Kidney epithelial cell (primary cell): ENCODE measurements at regions not wholly inside any gene's neighbourhood (a gene's known extent, or its start where the extent isn't known, plus 50 kb on each side); places are given as distances from the start of the nearest gene placed in this dataset.
A peak's percentile ranks its signal among the peaks of the same experiment; 100 is the strongest.

Experiments
- DNase-seq: peaks from one replicate; pipeline ENCODE4 v3.0.0-alpha.2; 2010; ENCODE audit warnings: low read depth
- H3K27me3 ChIP-seq: 2 replicates; pipeline ENCODE4 v1.6.0; 2011; ENCODE audit warnings: low read length; ENCODE audit not compliant: control insufficient read depth, insufficient read depth
- H3K36me3 ChIP-seq: 2 replicates; pipeline ENCODE4 v1.5.1; 2011; ENCODE audit warnings: low read length; ENCODE audit not compliant: control insufficient read depth, insufficient read depth
- H3K4me3 ChIP-seq: 2 replicates; pipeline ENCODE4 v1.5.1; 2011; ENCODE audit warnings: low read depth, mild to moderate bottlenecking, control low read depth, low read length
- TF ChIP-seq, protein P1 (sequence below): IDR thresholded peaks from 2 replicates; pipeline ENCODE4 v1.5.1; 2011; ENCODE audit warnings: mild to moderate bottlenecking, moderate library complexity, low read length, control low read depth, inconsistent platforms; ENCODE audit not compliant: insufficient read depth, poor library complexity, severe bottlenecking

DNA sequence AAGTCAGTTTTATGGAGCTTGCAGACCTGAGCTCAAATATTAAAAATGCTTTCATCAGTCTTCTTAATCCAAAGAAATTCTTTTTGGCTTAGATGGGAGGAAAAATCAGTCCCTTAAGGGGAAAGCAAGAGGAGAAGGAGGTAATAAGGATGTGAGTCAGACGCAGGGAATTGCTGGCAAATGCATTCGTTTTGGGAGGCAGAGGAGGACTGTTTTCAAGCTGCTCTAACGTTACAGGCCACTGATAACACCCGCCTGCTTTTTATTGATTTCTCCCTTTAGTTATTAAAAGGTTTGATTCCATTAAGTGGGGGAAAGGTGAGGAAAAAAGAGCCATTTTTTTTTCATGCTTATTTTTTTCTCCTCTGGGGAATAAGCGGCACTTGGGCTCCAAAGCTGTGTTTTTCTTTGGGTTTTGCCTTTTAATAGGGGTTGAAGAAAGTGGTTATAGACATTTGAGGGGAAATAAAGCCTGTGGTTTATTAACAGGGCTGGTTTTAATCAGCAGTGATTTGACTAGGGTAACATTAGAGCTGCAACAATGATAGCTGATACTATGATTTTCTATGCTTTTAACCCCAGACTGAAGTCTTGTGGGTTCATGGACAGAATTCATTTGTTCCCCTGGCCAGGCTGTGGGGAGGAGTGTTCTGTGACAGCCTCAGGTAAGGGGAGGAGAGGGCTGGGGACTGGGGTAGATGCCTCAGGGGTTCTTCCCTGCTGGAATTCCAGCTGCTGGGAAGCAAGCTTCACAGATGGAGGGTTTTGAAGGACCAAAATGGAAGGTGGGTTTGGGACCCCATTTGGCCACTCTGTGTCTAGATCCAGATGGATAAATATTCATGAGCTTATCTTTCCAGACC is 225.2 kb downstream of the GAS1 start:
- Histone ChIP-seq H3K36me3 (no peaks in the 10 kb centered on the region), H3K4me3 (no peak overlapping the region), H3K27me3 (no peaks in the 10 kb centered on the region)
- peak; percentile 47 for DNase-seq
- TF ChIP-seq, protein P1, sequence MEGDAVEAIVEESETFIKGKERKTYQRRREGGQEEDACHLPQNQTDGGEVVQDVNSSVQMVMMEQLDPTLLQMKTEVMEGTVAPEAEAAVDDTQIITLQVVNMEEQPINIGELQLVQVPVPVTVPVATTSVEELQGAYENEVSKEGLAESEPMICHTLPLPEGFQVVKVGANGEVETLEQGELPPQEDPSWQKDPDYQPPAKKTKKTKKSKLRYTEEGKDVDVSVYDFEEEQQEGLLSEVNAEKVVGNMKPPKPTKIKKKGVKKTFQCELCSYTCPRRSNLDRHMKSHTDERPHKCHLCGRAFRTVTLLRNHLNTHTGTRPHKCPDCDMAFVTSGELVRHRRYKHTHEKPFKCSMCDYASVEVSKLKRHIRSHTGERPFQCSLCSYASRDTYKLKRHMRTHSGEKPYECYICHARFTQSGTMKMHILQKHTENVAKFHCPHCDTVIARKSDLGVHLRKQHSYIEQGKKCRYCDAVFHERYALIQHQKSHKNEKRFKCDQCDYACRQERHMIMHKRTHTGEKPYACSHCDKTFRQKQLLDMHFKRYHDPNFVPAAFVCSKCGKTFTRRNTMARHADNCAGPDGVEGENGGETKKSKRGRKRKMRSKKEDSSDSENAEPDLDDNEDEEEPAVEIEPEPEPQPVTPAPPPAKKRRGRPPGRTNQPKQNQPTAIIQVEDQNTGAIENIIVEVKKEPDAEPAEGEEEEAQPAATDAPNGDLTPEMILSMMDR: no peak

DNA sequence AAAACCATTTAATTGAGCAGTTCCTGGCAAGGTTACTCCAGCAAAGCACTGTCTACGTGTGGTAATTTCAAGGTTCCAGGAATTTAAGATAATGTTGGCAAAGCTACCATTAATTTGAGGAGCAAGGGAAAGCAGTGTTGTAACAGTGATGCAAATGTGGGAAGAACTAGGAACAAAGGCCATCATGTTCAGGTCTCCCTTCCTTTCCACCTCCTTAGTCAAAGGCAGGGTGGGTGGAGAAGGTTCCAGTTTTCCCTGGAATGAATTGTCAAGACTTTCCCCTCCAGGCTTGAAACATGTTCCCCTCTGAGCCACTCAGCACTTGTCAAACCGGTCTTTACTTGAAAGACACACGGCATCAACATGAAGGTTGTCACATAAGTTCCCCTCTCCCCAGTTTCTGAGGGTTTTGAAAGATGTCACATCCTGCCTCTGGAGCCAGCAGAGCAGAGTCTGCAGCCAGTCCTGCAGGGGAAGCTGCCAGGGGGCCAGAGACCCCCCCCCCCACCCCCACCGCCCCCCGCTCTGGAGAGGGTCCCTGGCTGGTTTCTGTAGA is 226.0 kb downstream of the GAS1 start:
- H3K27me3 ChIP-seq: no peaks in the 10 kb centered on the region
- no peak overlapping the region for H3K4me3 ChIP-seq
- no peak for DNase-seq
- no peaks in the 10 kb centered on the region for H3K36me3 ChIP-seq
- TF ChIP-seq, protein P1: no peak

DNA sequence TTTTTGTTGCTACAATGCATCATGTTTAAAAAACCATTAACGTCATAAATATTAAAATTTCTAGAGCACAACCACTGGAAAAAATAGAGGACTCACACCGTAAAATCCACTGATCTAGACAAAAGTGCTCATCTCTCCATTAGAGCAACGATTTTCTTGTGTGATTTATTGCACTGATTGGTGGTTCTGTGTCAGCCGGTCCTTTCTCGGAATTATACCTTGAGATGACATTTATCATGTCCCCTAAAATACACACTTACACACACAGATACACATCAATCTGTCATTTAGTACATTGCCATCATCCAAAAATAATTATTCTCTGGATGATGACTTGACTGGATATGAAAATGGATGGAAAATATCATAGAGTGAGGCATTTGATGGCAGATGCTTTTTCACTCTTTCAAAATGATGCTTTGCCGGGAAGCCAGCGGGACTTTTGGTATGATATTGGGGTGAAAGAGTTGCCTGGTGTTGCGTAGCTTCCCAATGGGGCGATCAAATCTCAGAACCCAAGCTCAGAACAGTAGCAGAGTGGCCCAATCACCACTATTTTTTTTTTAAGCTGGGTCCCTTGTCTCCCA is 226.6 kb downstream of the GAS1 start:
- Histone ChIP-seq H3K27me3 (no peaks in the 10 kb centered on the region), H3K4me3 (no peak overlapping the region), H3K36me3 (no peaks in the 10 kb centered on the region)
- DNase-seq: no peak
- TF ChIP-seq, protein P1: no peak

DNA sequence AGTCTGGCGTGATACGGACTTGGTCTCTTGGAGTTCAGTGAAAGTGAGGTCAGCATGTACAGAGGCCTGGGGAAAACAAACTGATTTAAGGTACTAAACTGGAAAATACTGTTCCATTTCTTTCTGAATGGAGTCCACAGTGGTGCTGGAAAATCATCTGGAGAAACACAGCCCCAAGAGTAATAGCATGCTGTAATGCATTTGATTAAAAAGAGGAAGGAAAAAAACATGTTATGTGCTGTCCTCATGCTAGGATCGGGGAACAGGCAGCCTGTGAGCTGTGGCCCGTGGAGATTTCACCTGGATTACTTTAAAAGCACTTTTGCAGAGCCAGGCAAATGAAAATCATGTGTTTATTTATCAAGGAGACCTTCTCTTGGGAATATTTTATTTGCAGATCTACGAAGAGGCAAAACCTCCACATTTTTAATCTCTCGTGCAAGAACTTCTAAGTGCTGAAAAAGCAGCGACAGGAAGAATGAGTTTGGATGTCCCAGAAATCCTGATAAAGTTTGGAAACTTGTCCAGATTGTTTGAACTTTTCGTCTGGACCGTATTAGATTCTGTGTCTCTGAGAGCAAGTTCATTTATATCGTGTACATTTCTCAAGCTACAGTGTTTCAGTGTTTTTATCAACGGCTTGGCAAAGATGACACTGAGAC is 228.8 kb downstream of the GAS1 start:
- TF ChIP-seq, protein P1: no peak
- H3K36me3 ChIP-seq: no peaks in the 10 kb centered on the region

DNA sequence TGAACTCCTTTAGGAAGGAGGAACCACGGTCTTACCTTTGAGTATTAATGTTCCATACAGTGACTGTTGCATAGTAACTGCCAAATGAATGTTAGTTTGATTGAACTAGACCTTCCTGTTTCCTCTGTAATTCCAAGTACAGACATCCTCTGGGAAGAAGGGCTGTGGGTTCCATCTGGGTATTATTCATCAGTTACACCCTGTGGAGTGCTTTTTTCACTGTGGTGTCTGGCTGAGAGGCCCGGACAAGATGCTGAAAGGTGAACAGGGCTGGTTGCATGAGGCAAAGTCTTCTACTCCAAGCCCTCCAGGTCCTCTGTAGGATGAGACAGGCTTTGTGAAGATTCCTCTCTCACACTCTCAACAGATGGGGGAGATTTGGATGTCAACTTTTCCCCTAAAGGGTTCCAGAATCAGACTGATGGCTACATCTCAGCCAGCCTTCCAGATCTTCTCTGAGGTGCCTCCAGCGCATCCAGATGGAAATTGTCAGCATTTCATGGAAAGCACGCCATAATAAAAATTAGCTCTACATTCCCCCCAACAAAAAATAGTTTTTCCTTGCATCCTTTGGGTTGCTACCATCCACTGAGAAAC is 230.9 kb downstream of the GAS1 start:
- Histone ChIP-seq H3K36me3 (no peaks in the 10 kb centered on the region), H3K27me3 (no peaks in the 10 kb centered on the region), H3K4me3 (no peak overlapping the region)
- DNase-seq: no peak
- TF ChIP-seq, protein P1: no peak

More for the DNA sequence above, 228.8 kb downstream of the GAS1 start:
- no peaks in the 10 kb centered on the region for H3K27me3 ChIP-seq
- no peak for DNase-seq
- H3K4me3 ChIP-seq: no peak overlapping the region
